Tongue (tissue), 1 donor: ENCODE measurements at regions not wholly inside any gene's neighbourhood (a gene's known extent, or its start where the extent isn't known, plus 50 kb on each side); places are given as distances from the start of the nearest gene placed in this dataset.
A peak's percentile ranks its signal among the peaks of the same experiment; 100 is the strongest.

Experiments
- DNase-seq: peaks from one replicate; pipeline ENCODE4 v3.0.0-alpha.2; 2015

DNA sequence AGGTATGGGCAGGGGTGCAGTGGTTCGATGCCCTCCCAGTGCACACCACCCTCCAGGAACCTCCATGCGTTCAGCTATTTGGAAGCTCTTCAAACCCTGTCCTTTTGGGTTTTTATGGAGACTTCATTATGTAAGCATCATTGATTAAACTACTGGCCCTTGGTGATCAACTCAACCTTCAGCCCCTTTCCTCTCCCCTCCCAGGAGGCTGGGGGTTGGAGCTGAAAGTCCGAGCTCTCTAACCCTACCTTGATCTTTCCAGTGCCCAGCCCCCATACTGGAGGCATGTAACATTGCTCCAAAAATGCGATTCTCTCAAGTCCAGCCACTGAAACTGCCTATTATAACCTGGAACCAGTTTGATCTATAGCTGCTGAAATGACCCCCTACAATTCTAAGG, 188.1 kb downstream of the IPO8 start:
- no peak for DNase-seq

DNA sequence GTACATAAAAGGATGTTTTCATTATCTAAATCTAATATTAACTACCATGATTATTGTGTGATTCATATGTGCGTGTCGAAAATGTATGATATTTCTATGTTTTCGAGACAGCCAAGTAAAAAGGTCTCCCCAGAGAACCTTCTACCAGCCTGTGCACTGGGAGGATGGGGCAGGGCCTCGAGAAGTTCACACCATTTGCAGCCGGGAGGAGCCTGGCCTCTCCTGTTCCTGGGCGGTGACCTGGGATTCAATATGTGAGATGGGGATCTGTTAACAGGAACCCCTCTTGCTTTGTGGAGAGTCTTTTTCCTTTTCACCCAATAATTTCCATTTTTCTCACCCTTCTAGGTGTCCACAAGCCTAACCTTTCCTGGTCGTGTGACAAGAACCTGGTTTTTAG, 189.3 kb downstream of the IPO8 start:
- DNase-seq: no peak

DNA sequence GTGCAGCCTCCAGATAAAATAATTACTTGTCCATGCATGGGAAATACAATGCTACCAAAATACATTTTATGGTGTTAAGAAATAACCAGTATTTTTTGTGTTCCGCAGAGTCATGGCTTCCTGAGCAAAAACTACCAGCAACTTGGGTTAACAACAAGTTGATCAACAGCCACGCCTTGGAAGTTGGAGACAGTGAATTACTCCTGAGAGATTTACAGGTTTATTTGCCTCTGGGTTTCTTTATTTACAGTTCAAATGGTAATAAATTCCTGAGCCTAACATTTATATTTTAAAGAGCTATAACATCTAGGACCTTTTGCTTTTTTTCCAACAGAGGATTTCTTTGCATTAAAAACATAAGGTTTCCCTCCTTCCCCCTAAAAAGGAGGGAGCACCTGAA, 194.0 kb downstream of the IPO8 start:
- no peak for DNase-seq

- DNase-seq: no peak
These were observed 195.1 kb downstream of the IPO8 start for GRCh38 chr12:30500532-30500931.

- DNase-seq: no peak
These were observed 210.3 kb downstream of the IPO8 start for GRCh38 chr12:30485230-30485890.

- peak; percentile 69 for DNase-seq
These were observed 211.0 kb downstream of the IPO8 start for GRCh38 chr12:30484658-30485057.

- DNase-seq: no peak
These were observed 213.0 kb downstream of the IPO8 start for GRCh38 chr12:30482650-30483049.

- DNase-seq: no peak
These were observed 222.4 kb downstream of the IPO8 start for GRCh38 chr12:30473274-30473673.

- no peak for DNase-seq
These were observed 229.5 kb downstream of the IPO8 start for GRCh38 chr12:30466093-30466585.

DNA sequence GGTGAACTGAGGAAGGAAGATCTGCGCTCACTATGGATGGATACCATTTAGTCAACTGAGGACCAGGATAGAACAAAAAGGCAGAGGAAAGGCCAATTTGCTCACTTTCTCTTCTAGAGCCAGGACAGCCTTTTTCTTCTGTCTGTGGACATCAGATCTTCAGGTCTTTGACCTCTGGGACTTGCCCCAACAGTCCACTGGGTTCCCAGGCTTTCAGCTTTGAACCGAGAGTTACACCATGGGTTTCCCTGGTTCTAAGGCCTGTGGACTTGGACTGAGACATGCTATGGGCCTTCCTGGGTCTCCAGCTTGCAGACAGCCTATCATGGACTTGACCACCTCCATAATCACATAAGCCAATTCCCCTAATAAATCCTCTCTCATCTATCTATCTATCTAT, 232.0 kb downstream of the IPO8 start:
- no peak for DNase-seq

DNA sequence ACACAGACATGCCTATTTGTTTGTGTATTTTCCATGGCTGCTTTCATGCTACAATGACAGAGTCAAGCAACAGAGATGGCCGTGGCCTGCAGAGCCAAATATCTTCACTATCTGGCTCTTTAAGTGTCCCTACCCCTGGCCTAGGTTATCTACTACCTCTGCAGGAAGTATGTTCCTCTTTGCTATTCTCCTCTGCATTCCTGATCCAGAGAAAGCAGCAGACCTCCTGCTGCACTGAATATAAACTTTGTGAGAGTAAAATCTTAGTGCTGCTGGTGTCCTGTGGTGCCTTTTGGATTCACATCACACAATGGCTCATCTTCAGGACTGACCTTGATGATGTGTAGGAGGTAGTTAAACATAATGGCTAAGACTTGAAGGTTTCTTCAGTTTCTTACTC, 233.4 kb downstream of the IPO8 start:
- no peak for DNase-seq

GRCh38 chr12:30461026-30461615, 234.5 kb downstream of the IPO8 start:
- no peak for DNase-seq

DNA sequence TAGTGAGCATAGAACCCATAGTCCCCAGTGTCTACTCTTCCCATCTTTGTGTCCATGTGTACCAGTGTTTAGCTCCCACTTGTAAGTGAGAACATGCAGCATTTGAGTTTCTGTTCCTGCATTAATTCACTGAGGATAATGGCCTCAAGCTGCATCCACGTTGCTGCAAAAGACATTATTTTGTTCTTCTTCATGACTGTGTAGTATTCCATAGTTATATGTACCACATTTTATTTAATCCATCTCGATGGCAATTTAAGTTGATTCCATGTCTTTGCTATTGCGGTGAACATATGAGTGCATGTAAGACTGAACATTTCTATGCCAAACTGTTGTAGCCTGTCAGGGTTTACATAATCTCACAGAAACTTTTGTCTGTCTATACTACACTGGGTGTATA, 237.2 kb downstream of the IPO8 start:
- DNase-seq: no peak

DNA sequence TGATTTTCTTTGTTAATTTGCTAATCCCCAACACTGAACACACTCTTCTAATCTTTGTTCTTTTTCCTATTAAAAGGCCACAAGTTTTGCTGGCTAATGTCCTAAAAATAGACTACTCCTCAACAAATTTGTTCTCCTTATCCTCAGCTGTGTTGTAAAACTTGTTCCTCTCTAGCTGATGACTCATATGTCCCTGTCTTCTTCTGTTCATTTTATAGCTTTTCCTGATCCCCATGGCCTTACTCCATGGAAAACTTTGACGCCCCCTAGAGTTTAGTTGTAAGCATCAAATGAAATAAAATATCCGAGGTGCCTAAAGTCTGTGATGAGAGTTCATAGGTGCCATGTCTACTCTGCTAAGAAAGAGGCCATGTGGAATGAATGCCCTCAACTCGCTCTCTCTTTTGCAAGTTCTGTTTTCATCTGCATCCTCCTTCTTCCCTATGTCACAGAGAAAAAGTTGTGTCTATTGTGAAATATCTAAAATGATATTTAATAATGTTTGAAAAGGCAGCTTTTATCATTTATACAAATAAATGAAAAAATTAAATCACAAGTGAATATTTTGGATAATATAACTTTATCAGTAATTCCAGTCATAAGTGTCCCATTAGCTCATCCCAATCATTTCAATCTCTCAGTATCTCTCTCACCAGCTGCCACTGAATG, 237.9 kb downstream of the IPO8 start:
- DNase-seq: peak; percentile 32

DNA sequence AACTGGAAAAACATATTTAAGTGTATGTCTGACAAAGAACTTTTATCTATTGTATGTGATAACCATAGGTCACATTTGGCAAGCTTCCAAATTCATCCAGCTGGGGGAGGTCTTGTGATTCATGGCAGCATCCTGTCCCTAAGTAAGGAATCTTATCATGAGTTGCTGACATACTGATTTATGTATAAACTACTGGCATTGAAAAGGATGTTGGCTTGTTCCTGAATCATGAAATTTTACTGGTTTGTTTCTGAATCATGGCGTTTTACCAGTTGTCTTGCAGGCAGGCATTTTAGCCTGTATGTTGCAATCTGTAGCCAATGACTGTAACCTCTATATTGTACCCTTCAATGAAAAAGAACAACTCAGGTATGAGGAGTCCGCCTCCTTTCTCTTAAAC, 244.8 kb downstream of the IPO8 start:
- no peak for DNase-seq

GRCh38 chr12:30450226-30450625, 245.4 kb downstream of the IPO8 start:
- DNase-seq: no peak

GRCh38 chr12:30448038-30448437, 247.6 kb downstream of the IPO8 start:
- no peak for DNase-seq

DNA sequence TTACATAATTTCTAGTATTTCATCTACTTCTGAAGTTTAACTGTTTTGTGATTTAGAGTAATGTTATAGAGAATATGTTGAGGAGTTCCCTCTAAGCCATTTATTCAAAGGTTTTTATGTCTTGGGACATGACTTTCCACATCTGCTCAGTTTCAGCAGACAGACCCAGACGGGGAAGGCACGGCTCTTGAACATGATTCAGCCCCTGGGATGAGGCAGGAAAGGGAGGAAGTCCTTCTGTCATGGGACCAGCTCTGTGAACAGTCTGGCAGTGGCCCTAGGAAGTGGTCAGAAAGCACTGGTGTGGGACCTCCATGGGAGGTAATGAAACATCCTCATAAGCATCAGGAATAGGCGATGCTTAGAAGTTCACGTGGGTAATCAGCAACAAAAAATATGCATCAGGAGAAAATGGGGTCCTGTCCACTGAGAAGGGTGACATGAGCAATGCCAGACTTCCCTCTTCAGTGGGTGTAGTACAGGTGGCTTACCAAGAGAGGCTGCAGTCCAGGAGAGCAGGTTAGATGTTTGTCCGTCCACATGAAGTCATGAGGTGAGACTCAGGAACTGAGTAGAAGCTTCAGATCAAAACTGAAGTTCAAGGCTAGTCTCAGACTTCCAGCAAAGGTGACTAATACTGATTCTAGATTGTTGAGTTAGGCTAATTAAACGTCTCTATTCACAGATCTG, 248.5 kb downstream of the IPO8 start:
- DNase-seq: no peak

DNA sequence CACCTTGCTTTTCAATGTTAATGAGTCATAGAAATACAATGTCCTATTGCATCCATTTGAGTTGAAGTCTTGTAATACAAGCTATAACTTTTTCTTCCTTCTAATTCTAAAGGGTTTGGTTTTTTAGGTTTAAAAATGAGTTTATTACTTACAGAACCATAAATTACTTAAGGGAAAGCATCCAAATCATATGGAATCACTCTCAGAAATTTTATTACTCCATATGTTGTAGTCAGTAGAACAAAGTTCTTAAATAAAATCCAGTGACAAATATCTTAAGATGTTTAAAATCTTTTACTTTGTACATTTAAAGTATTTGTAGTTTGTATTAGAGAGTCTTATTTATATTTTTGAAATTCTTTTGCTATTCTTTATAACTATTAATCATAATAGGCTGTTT, 253.2 kb downstream of the IPO8 start:
- DNase-seq: no peak

GRCh38 chr12:30440826-30441602, 254.7 kb downstream of the IPO8 start:
- peak; percentile 29 for DNase-seq

DNA sequence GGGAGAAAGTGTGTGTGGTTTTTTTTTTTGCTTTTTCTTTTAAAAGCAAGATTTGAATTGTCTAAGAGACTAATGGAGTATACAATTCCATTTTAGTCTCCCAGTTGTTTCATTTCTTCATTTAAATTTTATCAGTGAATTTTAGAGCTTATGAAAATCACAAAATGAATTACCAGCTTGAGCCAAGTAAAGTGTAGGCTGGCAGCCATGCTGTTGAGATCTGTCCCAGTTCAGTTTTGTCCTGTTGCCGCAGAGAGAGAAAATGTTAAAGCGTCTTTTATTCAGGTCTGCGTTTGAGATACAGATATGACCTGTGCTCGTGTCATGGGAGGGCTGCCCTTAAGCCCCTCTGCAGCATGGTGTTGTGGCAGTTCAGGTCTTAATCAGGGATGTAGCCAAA, 256.5 kb downstream of the IPO8 start:
- no peak for DNase-seq

DNA sequence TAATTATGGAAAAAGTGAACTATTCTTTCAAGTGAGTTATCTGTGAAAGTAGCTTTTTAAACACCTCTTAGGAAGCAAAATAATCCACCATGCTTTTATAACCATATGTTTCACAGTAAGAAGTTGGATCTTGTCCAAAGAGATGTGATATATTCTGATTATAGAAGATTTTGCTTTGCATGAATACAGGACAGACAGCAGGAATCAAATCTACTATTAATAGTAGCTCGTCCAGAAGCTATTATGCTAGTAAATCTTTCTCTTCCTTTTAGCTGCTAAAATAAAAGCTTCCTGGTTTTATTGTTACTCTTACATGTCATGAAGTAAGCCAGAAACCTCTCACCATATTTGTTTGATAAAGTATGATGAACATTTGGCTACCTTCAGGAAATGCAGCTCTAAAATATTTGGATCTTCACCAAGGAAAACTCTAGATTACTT, 257.0 kb downstream of the IPO8 start:
- no peak for DNase-seq
